PFSK-1 (cell line): ENCODE measurements at regions not wholly inside any gene's neighbourhood (a gene's known extent, or its start where the extent isn't known, plus 50 kb on each side); places are given as distances from the start of the nearest gene placed in this dataset.

Experiments
- FOXP2 ChIP-seq: optimal IDR thresholded peaks from 2 replicates; pipeline ENCODE3; 2011; ENCODE audit warnings: borderline replicate concordance, control low read depth, inconsistent platforms; ENCODE audit not compliant: insufficient read depth; ENCODE audit errors: extremely low read length, extremely low read depth
- POLR2AphosphoS5 ChIP-seq: IDR thresholded peaks from 2 replicates; pipeline ENCODE4 v1.6.1; 2012; ENCODE audit warnings: low read depth, mild to moderate bottlenecking, control low read depth, low read length, moderate library complexity
- SIN3A ChIP-seq: IDR thresholded peaks from 2 replicates; pipeline ENCODE4 v1.6.1; 2012; ENCODE audit warnings: mild to moderate bottlenecking, low read length, moderate library complexity, borderline replicate concordance; ENCODE audit not compliant: insufficient read depth
- TAF1 ChIP-seq: IDR thresholded peaks from 2 replicates; pipeline ENCODE4 v1.6.1; 2012; ENCODE audit warnings: low read length, control low read depth, borderline replicate concordance; ENCODE audit not compliant: insufficient read depth
- TF ChIP-seq, protein P1 (sequence below), 2 experiments: IDR thresholded peaks; 2 replicates each; pipeline versions ENCODE4 v1.6.1 to v1.8.0; 2011 to 2012; ENCODE audit warnings: low read depth in 2 of 2, low read length in 2 of 2, control low read depth in 1 of 2, inconsistent platforms in 1 of 2, mild to moderate bottlenecking in 1 of 2, moderate library complexity in 1 of 2; ENCODE audit not compliant: insufficient read depth in 1 of 2

DNA sequence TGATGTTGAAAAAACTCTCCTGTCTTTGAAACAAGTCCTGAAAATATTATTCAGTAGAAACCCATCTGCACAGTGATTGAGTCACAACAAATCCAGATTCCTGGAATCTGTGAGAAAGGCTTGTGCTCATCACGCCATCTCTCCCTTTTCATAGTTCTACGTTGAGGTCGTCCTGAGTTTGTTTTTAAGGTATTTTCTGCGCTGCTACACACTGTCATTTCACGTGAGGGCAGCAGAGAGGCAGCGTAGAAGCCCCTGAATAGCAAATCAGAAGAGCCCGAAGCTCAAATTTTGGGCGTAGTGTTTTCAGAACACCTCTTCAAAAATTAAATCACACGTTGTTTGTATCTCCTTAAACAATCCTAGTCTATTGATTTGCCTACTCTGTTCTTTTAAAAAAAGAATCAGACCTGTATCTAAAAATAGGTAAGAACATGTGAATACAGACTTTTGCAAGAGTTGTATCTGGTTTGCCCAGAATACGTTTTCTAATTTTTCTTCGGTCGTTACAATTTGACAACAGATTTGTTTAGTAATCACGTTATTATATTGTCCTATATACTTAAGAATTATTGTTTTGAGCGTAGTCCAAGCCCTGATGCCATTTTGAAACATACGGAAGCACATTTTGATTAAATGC, 61.6 kb upstream of the SLC38A11 start:
- no peak for TF ChIP-seq POLR2AphosphoS5
- no peak for TF ChIP-seq SIN3A
- no peak for TF ChIP-seq FOXP2
- TF ChIP-seq TAF1, result no peak
- TF ChIP-seq, protein P1, sequence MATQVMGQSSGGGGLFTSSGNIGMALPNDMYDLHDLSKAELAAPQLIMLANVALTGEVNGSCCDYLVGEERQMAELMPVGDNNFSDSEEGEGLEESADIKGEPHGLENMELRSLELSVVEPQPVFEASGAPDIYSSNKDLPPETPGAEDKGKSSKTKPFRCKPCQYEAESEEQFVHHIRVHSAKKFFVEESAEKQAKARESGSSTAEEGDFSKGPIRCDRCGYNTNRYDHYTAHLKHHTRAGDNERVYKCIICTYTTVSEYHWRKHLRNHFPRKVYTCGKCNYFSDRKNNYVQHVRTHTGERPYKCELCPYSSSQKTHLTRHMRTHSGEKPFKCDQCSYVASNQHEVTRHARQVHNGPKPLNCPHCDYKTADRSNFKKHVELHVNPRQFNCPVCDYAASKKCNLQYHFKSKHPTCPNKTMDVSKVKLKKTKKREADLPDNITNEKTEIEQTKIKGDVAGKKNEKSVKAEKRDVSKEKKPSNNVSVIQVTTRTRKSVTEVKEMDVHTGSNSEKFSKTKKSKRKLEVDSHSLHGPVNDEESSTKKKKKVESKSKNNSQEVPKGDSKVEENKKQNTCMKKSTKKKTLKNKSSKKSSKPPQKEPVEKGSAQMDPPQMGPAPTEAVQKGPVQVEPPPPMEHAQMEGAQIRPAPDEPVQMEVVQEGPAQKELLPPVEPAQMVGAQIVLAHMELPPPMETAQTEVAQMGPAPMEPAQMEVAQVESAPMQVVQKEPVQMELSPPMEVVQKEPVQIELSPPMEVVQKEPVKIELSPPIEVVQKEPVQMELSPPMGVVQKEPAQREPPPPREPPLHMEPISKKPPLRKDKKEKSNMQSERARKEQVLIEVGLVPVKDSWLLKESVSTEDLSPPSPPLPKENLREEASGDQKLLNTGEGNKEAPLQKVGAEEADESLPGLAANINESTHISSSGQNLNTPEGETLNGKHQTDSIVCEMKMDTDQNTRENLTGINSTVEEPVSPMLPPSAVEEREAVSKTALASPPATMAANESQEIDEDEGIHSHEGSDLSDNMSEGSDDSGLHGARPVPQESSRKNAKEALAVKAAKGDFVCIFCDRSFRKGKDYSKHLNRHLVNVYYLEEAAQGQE (IDR thresholded peaks at IDR 0.05; ENCODE audit: insufficient read depth in 1 of 2, low read depth in 2 of 2, low read length in 2 of 2), result no peak

DNA sequence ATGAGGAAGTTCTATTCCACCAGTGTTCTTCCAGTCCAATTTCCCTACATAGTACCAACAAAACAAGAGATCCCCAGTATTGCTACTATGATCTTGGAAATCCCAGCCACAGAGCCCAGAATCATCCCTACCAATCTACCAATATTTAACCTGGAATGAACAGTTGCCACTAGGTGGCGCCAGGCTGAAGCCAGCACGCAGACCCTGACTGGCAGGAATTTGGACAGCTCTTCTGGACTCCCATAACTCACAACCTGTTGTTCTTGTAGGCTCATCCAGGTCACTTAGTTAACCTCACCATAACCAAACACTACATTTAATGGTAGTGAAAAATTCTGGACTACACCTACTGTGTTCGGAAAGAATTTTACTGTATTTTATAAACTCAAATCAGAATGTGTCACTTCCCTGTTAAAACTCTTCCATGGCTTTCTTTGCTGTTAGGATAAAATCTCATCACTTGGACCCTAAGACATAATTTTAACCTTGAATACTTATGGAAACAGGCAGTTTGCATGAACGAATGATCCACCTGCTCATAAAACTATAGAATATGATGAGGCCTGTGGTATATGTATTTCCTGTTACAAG, 59.8 kb upstream of the SLC38A11 start:
- no peak for TF ChIP-seq TAF1
- TF ChIP-seq, protein P1 (IDR thresholded peaks at IDR 0.05; ENCODE audit: insufficient read depth in 1 of 2, low read depth in 2 of 2, low read length in 2 of 2), result peak; percentile 65 to 90

GRCh38 chr2:165013944-165014619, 58.8 kb upstream of the SLC38A11 start:
- TF ChIP-seq TAF1 (no peak), FOXP2 (no peak), POLR2AphosphoS5 (no peak), SIN3A (no peak)
- TF ChIP-seq, protein P1 (IDR thresholded peaks at IDR 0.05; ENCODE audit: insufficient read depth in 1 of 2, low read depth in 2 of 2, low read length in 2 of 2), result no peak

DNA sequence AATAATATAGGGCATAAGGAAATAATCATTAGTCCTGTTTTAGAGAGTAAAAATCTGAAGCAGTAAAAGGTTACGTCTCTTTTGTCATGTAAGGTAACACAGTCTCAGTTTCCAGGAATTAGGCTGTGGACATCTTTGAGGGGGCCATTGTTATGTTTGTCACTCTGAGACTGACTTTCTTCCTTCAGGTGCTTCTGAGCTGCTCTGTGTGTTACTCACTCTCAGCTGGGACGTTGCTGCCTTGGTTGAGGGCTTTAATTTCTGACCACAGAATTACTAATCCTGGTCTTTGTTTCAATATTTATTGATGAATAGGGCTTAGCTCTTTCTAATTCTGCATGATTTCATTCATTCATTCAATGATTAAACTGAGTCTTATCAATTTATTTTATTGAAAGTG, 55.9 kb upstream of the SLC38A11 start:
- TF ChIP-seq TAF1 (no peak), POLR2AphosphoS5 (no peak), SIN3A (no peak), FOXP2 (no peak)
- TF ChIP-seq, protein P1 (IDR thresholded peaks at IDR 0.05; ENCODE audit: insufficient read depth in 1 of 2, low read depth in 2 of 2, low read length in 2 of 2), result no peak
